Activated CD4-positive, alpha-beta T cell treated with anti-CD3 and anti-CD28 coated beads, Interleukin-2, Interleukin-6, amounts not matched to agents 100 ng/mL and 50 ng/mL, durations not matched to agents 16 hours and 8 hours (primary cell): ENCODE measurements at regions not wholly inside any gene's neighbourhood (a gene's known extent, or its start where the extent isn't known, plus 50 kb on each side); places are given as distances from the start of the nearest gene placed in this dataset.
A peak's percentile ranks its signal among the peaks of the same experiment; 100 is the strongest.

Experiments
- DNase-seq: peaks from one replicate; pipeline ENCODE4 v3.0.0-alpha.2; 2020

GRCh38 chr1:17907999-17908398 lies 152.9 kb downstream of the ACTL8 start:
- DNase-seq = no peak

- DNase-seq = no peak
These were observed 153.8 kb downstream of the ACTL8 start for GRCh38 chr1:17908945-17909344.

GRCh38 chr1:17909634-17910033 lies 154.5 kb downstream of the ACTL8 start:
- peak; percentile 4 for DNase-seq

- no peak for DNase-seq
These were observed 156.7 kb downstream of the ACTL8 start for GRCh38 chr1:17911791-17912190.

- DNase-seq = no peak
These were observed 157.4 kb downstream of the ACTL8 start for GRCh38 chr1:17912491-17912890.

- DNase-seq = no peak
These were observed 158.4 kb downstream of the ACTL8 start for GRCh38 chr1:17913326-17914115.

- no peak for DNase-seq
These were observed 159.0 kb downstream of the ACTL8 start for GRCh38 chr1:17914131-17914530.

- no peak for DNase-seq
These were observed 159.9 kb downstream of the ACTL8 start for GRCh38 chr1:17914987-17915386.

GRCh38 chr1:17915511-17916197 lies 160.5 kb downstream of the ACTL8 start:
- no peak for DNase-seq

- no peak for DNase-seq
These were observed 161.6 kb downstream of the ACTL8 start for GRCh38 chr1:17916702-17917101.

- peak; percentile 6 for DNase-seq
These were observed 164.6 kb downstream of the ACTL8 start for GRCh38 chr1:17919525-17920439.

GRCh38 chr1:17920881-17921640 lies 165.9 kb downstream of the ACTL8 start:
- DNase-seq = no peak

- DNase-seq = peak; percentile 10
These were observed 167.7 kb downstream of the ACTL8 start for GRCh38 chr1:17922833-17923232.

- no peak for DNase-seq
These were observed 168.5 kb downstream of the ACTL8 start for GRCh38 chr1:17923666-17924065.

GRCh38 chr1:17924578-17924977 lies 169.4 kb downstream of the ACTL8 start:
- DNase-seq = no peak

GRCh38 chr1:17925290-17926237 lies 170.4 kb downstream of the ACTL8 start:
- DNase-seq = no peak

- no peak for DNase-seq
These were observed 171.8 kb downstream of the ACTL8 start for GRCh38 chr1:17926906-17927305.

- no peak for DNase-seq
These were observed 172.8 kb downstream of the ACTL8 start for GRCh38 chr1:17927952-17928351.

GRCh38 chr1:17929224-17929623 lies 174.1 kb downstream of the ACTL8 start:
- no peak for DNase-seq

- DNase-seq = no peak
These were observed 175.5 kb downstream of the ACTL8 start for GRCh38 chr1:17930635-17931034.

GRCh38 chr1:17932164-17932563 lies 175.4 kb upstream of the IGSF21 start:
- no peak for DNase-seq
